HG02970 (cell line): ENCODE measurements at regions not wholly inside any gene's neighbourhood (a gene's known extent, or its start where the extent isn't known, plus 50 kb on each side); places are given as distances from the start of the nearest gene placed in this dataset.

Experiments used
- ATAC-seq: cut with Tn5 transposase; IDR thresholded peaks from one replicate; pipeline ENCODE4 v1.9.1; 2021; ENCODE audit warnings: mild to moderate bottlenecking, moderate library complexity, moderate number of reproducible peaks; ENCODE audit not compliant: unreplicated experiment, low FRiP score

GRCh38 chr13:104071806-104072205 is 1005.6 kb upstream of the SLC10A2 start:
- ATAC-seq: no peak

GRCh38 chr13:104065328-104065727 is 999.1 kb upstream of the SLC10A2 start:
- ATAC-seq: no peak

- no peak for ATAC-seq
Measured at GRCh38 chr13:104057861-104058260, 991.6 kb upstream of the SLC10A2 start.

- ATAC-seq: no peak
Measured at GRCh38 chr13:104045907-104046306, 979.7 kb upstream of the SLC10A2 start.

GRCh38 chr13:104043184-104043583 is 977.0 kb upstream of the SLC10A2 start:
- ATAC-seq: no peak

- no peak for ATAC-seq
Measured at GRCh38 chr13:104034891-104035290, 968.7 kb upstream of the SLC10A2 start.

GRCh38 chr13:104025303-104025702 is 959.1 kb upstream of the SLC10A2 start:
- no peak for ATAC-seq

- ATAC-seq: no peak
Measured at GRCh38 chr13:104024416-104025170, 958.4 kb upstream of the SLC10A2 start.

GRCh38 chr13:104021806-104022397 is 955.7 kb upstream of the SLC10A2 start:
- no peak for ATAC-seq

- ATAC-seq: no peak
Measured at GRCh38 chr13:104017317-104017716, 951.1 kb upstream of the SLC10A2 start.

- ATAC-seq: no peak
Measured at GRCh38 chr13:104015646-104016396, 949.6 kb upstream of the SLC10A2 start.

- no peak for ATAC-seq
Measured at GRCh38 chr13:104014803-104015645, 948.8 kb upstream of the SLC10A2 start.

GRCh38 chr13:104011505-104012241 is 945.5 kb upstream of the SLC10A2 start:
- ATAC-seq: no peak

GRCh38 chr13:104008541-104009435 is 942.6 kb upstream of the SLC10A2 start:
- ATAC-seq: no peak

- ATAC-seq: no peak
Measured at GRCh38 chr13:104008075-104008474, 941.9 kb upstream of the SLC10A2 start.

GRCh38 chr13:104006625-104007075 is 940.4 kb upstream of the SLC10A2 start:
- no peak for ATAC-seq

- no peak for ATAC-seq
Measured at GRCh38 chr13:104004572-104004971, 938.4 kb upstream of the SLC10A2 start.

- ATAC-seq: no peak
Measured at GRCh38 chr13:104002216-104002615, 936.0 kb upstream of the SLC10A2 start.

- ATAC-seq: no peak
Measured at GRCh38 chr13:104001766-104002165, 935.5 kb upstream of the SLC10A2 start.
